GM23248 (cell line): ENCODE measurements at regions not wholly inside any gene's neighbourhood (a gene's known extent, or its start where the extent isn't known, plus 50 kb on each side); places are given as distances from the start of the nearest gene placed in this dataset.
A peak's percentile ranks its signal among the peaks of the same experiment; 100 is the strongest.
"Not testable (repeated sequence)": the region's sequence is repeated elsewhere in the genome, so short reads cannot be mapped to it uniquely, and the experiment has no call there.

Experiments
- DNase-seq: peaks from one replicate; pipeline ENCODE4 v3.0.0-alpha.2; 2015
- H2AFZ ChIP-seq: fragments of 200-600 bp; sonication (generic); 2 replicates; pipeline ENCODE4 v1.6.1; 2016; ENCODE audit warnings: antibody characterized with exemption
- H3F3A ChIP-seq: fragments of 200-600 bp; sonication (generic); 2 replicates; pipeline ENCODE4 v1.6.1; 2016; ENCODE audit warnings: mild to moderate bottlenecking, antibody characterized with exemption, mixed run types; ENCODE audit not compliant: insufficient read depth
- H3K27ac ChIP-seq: fragments of 200-600 bp; sonication (generic); 2 replicates; pipeline ENCODE4 v1.5.1; 2016; ENCODE audit warnings: mild to moderate bottlenecking
- H3K27me3 ChIP-seq: fragments of 200-600 bp; sonication (generic); replicated peaks from 2 replicates; pipeline ENCODE4 v1.6.1; 2016; ENCODE audit warnings: mild to moderate bottlenecking; ENCODE audit not compliant: insufficient read depth
- H3K36me3 ChIP-seq: fragments of 200-600 bp; sonication (generic); 2 replicates; pipeline ENCODE4 v1.6.1; 2016; ENCODE audit warnings: low read depth, mild to moderate bottlenecking
- H3K4me1 ChIP-seq: fragments of 200-600 bp; sonication (generic); 2 replicates; pipeline ENCODE4 v1.6.1; 2016; ENCODE audit warnings: mild to moderate bottlenecking; ENCODE audit not compliant: insufficient read depth
- H3K4me2 ChIP-seq: fragments of 200-600 bp; sonication (generic); one replicate; pipeline ENCODE4 v1.6.1; 2016; ENCODE audit warnings: mild to moderate bottlenecking; ENCODE audit not compliant: unreplicated experiment
- H3K4me3 ChIP-seq: fragments of 200-600 bp; sonication (generic); 2 replicates; pipeline ENCODE4 v1.5.1; 2016; ENCODE audit warnings: mild to moderate bottlenecking
- H3K79me2 ChIP-seq: fragments of 200-600 bp; sonication (generic); 2 replicates; pipeline ENCODE4 v1.6.1; 2016; ENCODE audit warnings: mild to moderate bottlenecking; ENCODE audit not compliant: insufficient read depth
- H3K9ac ChIP-seq: fragments of 200-600 bp; sonication (generic); 2 replicates; pipeline ENCODE4 v1.6.1; 2016; ENCODE audit warnings: mild to moderate bottlenecking
- H3K9me2 ChIP-seq: fragments of 200-600 bp; sonication (generic); 2 replicates; pipeline ENCODE4 v1.6.1; 2016; ENCODE audit warnings: mixed run types, mild to moderate bottlenecking, moderate library complexity; ENCODE audit not compliant: insufficient read depth
- H3K9me3 ChIP-seq: fragments of 200-600 bp; sonication (generic); one replicate; pipeline ENCODE4 v1.6.1; 2017; ENCODE audit warnings: low read depth
- H4K20me1 ChIP-seq: fragments of 200-600 bp; sonication (generic); 2 replicates; pipeline ENCODE4 v1.6.0; 2016; ENCODE audit not compliant: insufficient read depth
- WGBS, 2 experiments: methylation state at CpG; one replicate each; pipeline ENCODE4 v1.1.6; 2015 to 2017; ENCODE audit warnings: low lambda C conversion rate in 2 of 2, low coverage in 1 of 2; ENCODE audit errors: missing lambda C conversion rate in 2 of 2; 5-methylcytosine and 5-hydroxymethylcytosine counted together
- in situ Hi-C: fragments of 300-500 bp; cut with MboI; formaldehyde crosslinking; loops from 2 replicates; pipeline ENCODE4 v1.15.0; 2020

- H3K9me3 ChIP-seq, H3K36me3 ChIP-seq, H3K9ac ChIP-seq, H3K4me2 ChIP-seq, H3K27me3 ChIP-seq, DNase-seq, H3K27ac ChIP-seq, H3F3A ChIP-seq, H3K4me1 ChIP-seq, H4K20me1 ChIP-seq, in situ Hi-C loops, H3K4me3 ChIP-seq, H3K9me2 ChIP-seq, H3K79me2 ChIP-seq, H2AFZ ChIP-seq: not testable (repeated sequence)
- 95 to 100% methylated on average over 1 of the region's 2 CpGs for WGBS, 2 experiments
These were observed 111.8 kb downstream of the FOXD4L6 start for GRCh38 chr9:41016699-41017098.

DNA sequence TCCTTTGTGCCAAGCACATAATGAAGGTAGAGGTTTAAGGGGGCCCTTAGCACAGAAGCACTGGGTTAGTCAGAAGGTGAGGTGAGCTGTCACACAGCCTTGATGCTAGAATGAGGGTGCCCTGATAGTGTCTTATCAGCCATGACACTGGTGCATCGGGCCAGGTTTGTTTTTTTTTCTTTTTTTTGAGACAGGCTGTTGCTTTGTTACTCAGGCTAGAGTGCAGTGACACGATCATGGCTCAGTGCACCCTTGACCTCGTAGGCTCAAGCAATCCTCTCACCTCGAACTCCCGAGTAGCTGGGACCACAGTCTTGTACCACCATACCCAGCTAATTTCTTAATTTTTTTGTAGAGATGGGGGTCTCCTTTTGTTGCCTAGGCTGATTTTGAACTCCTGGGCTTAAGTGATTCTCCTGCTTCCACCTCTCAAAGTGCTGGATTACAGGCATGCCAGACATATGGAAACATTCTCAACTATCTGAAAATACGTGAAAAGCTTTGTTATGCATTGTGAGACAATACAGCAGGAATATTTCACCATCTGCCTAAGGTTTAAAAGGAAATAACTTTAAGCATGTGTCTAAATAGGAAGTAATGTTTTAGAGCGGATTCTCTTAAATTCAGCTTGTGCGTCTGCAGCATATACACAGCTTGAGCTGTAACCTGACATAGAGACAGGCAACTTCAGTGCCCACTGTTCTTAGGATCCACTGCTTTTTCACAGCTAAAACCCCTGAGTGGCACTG is 128.4 kb downstream of the FOXD4L6 start:
- 71 to 81% methylated on average over 8 of the region's 8 CpGs for WGBS, 2 experiments
- H3K9me2 ChIP-seq, H3K4me2 ChIP-seq, H3K4me3 ChIP-seq, H3K4me1 ChIP-seq, H3F3A ChIP-seq, H3K27me3 ChIP-seq, H3K9ac ChIP-seq, DNase-seq, H4K20me1 ChIP-seq, H3K9me3 ChIP-seq, H2AFZ ChIP-seq, H3K36me3 ChIP-seq, H3K27ac ChIP-seq, in situ Hi-C loops: not testable (repeated sequence)
- peaks cover 43% of the 10 kb centered on the region for H3K79me2 ChIP-seq

GRCh38 chr9:40995490-40995889 is 133.0 kb downstream of the FOXD4L6 start:
- H3K9ac ChIP-seq, DNase-seq, H3K4me3 ChIP-seq, H3F3A ChIP-seq, H3K9me2 ChIP-seq, H3K27ac ChIP-seq, H3K9me3 ChIP-seq, H3K4me2 ChIP-seq, H3K36me3 ChIP-seq, H3K27me3 ChIP-seq, H4K20me1 ChIP-seq, H2AFZ ChIP-seq, in situ Hi-C loops: not testable (repeated sequence)
- Histone ChIP-seq H3K4me1 (peaks cover 20% of the 10 kb centered on the region), H3K79me2 (peaks cover 57% of the 10 kb centered on the region)
- WGBS, 2 experiments = 72 to 79% methylated on average over 4 of the region's 4 CpGs

GRCh38 chr9:40993842-40994241 is 134.6 kb downstream of the FOXD4L6 start:
- Histone ChIP-seq H3K4me3 (peak overlapping the region; percentile 99), H3K4me1 (peaks cover 20% of the 10 kb centered on the region), H3K79me2 (peaks cover 54% of the 10 kb centered on the region), H3K4me2 (peak overlapping the region; percentile 93)
- H3K9me3 ChIP-seq, DNase-seq, H4K20me1 ChIP-seq, H3F3A ChIP-seq, H3K36me3 ChIP-seq, H3K9me2 ChIP-seq, H2AFZ ChIP-seq, H3K27ac ChIP-seq, H3K27me3 ChIP-seq, H3K9ac ChIP-seq, in situ Hi-C loops: not testable (repeated sequence)
- WGBS, 2 experiments = 54 to 68% methylated on average over 2 of the region's 2 CpGs

DNA sequence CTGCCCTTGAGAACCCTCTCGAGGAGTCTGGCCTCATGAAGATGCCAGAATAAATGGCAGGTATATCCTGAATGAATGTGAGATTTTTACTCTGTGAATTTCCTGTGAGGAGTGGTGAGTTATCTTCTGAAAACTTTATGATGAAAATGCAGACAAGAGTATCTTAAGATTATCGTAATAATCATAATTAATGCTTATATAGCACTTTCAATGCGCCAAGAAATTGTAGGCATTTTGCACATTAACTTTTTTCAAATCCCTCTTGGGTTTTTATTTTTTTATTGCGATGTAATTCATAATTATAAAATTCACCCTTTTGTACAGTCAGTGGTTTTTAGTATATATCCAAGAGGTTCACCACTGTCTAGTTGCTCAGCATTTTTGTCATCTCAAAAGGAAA is 135.1 kb downstream of the FOXD4L6 start:
- H3K27me3 ChIP-seq, H3K27ac ChIP-seq, H3K9me3 ChIP-seq, DNase-seq, H3K9me2 ChIP-seq, H4K20me1 ChIP-seq, H3F3A ChIP-seq, H3K36me3 ChIP-seq, in situ Hi-C loops: not testable (repeated sequence)
- 79 to 81% methylated on average over 4 of the region's 4 CpGs for WGBS, 2 experiments
- H3K4me1 ChIP-seq = peaks cover 20% of the 10 kb centered on the region
- 0 out of 2 replicates have a peak overlapping the region, but pooled peaks have one; percentile 93 for H2AFZ ChIP-seq
- peak overlapping the region; percentile 94; the same call in 1 of the 2 replicates for H3K9ac ChIP-seq
- H3K79me2 ChIP-seq = peaks cover 53% of the 10 kb centered on the region
- H3K4me3 ChIP-seq = peak overlapping the region; percentile 99
- H3K4me2 ChIP-seq = peak overlapping the region; percentile 93

DNA sequence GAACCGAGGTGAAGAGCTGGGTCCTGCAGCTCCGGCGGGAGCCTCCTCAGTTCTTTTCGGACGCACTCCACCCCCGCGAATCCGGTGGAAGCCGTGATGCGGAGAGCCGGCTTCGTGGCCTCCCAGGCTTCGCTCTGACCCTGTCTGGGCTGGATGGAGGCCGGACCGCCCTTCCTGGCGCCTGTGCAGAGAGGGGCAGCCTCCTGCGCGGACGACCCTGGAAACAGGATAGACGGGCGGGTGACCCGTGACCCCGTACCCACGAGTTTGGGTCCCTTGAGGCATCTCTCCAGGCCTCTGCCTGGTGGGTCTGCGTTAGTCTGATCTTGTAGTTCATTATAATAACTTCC is 136.0 kb downstream of the FOXD4L6 start:
- H2AFZ ChIP-seq = peak overlapping the region; percentile 93
- DNase-seq, H3K36me3 ChIP-seq, H3K9me2 ChIP-seq, in situ Hi-C loops, H4K20me1 ChIP-seq, H3F3A ChIP-seq, H3K9me3 ChIP-seq, H3K27me3 ChIP-seq: not testable (repeated sequence)
- peak overlapping the region; percentile 99 for H3K4me3 ChIP-seq
- H3K27ac ChIP-seq = peak overlapping the region; percentile 88
- H3K4me1 ChIP-seq = peaks cover 20% of the 10 kb centered on the region
- H3K79me2 ChIP-seq = peaks cover 44% of the 10 kb centered on the region
- WGBS, 2 experiments = 8 to 11% methylated on average over 25 of the region's 25 CpGs
- H3K4me2 ChIP-seq = peak overlapping the region; percentile 93
- peak overlapping the region; percentile 94 for H3K9ac ChIP-seq

DNA sequence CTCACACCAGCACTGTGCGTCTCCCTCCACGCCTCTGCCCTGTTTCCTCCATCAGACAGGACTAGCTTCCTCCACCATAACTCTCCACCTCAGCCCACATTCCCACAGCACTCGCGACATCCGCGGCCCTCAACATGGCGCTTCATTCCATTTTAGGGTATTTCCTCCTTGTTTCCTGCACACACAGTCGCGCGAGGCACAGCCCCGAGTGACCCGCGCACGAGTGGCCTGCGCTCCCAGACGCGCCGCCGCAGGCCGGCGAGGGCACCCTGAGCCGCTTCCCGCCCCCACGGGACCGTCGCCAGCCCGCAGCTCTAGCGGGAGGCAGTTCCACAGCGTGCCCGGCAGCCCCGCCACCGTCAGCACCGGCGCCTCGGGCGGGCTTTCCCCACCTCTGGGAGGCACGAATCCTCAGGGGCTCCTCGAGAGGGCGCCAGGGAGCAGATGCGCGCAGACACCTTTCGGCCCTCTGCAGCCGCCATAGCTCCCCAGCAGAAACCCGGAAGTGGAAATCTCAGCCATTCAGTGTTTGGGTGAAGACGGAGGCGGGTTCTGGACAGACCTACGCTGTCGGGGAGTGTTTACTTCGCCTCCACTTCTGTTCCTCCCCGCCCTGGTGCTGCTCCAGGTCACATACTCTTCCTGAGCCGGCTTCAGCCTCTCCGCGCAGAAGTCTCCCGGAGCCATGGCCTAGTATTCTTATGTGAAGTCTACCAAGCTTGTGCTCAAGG is 136.6 kb downstream of the FOXD4L6 start:
- H3K9ac ChIP-seq = peak overlapping the region; percentile 94
- DNase-seq = peak; percentile 99
- peaks cover 20% of the 10 kb centered on the region for H3K4me1 ChIP-seq
- H3F3A ChIP-seq, in situ Hi-C loops, H3K36me3 ChIP-seq, H3K27me3 ChIP-seq, H3K9me3 ChIP-seq, H4K20me1 ChIP-seq, H3K9me2 ChIP-seq: not testable (repeated sequence)
- H3K4me2 ChIP-seq = peak overlapping the region; percentile 93
- peak overlapping the region; percentile 99 for H3K4me3 ChIP-seq
- H3K79me2 ChIP-seq = peaks cover 39% of the 10 kb centered on the region
- H2AFZ ChIP-seq = peak overlapping the region; percentile 93
- peak overlapping the region; percentile 88 for H3K27ac ChIP-seq
- WGBS, 2 experiments = 10 to 12% methylated on average over 54 of the region's 54 CpGs
